Effector CD8-positive, alpha-beta T cell (primary cell): ENCODE measurements at regions not wholly inside any gene's neighbourhood (a gene's known extent, or its start where the extent isn't known, plus 50 kb on each side); places are given as distances from the start of the nearest gene placed in this dataset.
"Not testable (repeated sequence)": the region's sequence is repeated elsewhere in the genome, so short reads cannot be mapped to it uniquely, and the experiment has no call there.

Experiments used
- DNase-seq: peaks from one replicate; lab custom pipeline; 2025; lab: John Stamatoyannopoulos, UW

- DNase-seq = no peak
Measured at GRCh38 chr7:79552463-79552862, 99.0 kb upstream of the MAGI2 start.

- no peak for DNase-seq
Measured at GRCh38 chr7:79548727-79549126, 95.3 kb upstream of the MAGI2 start.

- DNase-seq = no peak
Measured at GRCh38 chr7:79547132-79547531, 93.7 kb upstream of the MAGI2 start.

GRCh38 chr7:79540592-79540991 is 87.1 kb upstream of the MAGI2 start:
- DNase-seq = no peak

- no peak for DNase-seq
Measured at GRCh38 chr7:79534128-79534527, 80.7 kb upstream of the MAGI2 start.

GRCh38 chr7:79531905-79532664 is 78.6 kb upstream of the MAGI2 start:
- no peak for DNase-seq

- DNase-seq = no peak
Measured at GRCh38 chr7:79531116-79531515, 77.6 kb upstream of the MAGI2 start.

- DNase-seq = no peak
Measured at GRCh38 chr7:79529881-79530235, 76.4 kb upstream of the MAGI2 start.

- DNase-seq = no peak
Measured at GRCh38 chr7:79529214-79529880, 75.9 kb upstream of the MAGI2 start.

- DNase-seq = no peak
Measured at GRCh38 chr7:79528421-79528820, 75.0 kb upstream of the MAGI2 start.

- DNase-seq = no peak
Measured at GRCh38 chr7:79524048-79524447, 70.6 kb upstream of the MAGI2 start.

GRCh38 chr7:79523436-79523835 is 70.0 kb upstream of the MAGI2 start:
- no peak for DNase-seq

GRCh38 chr7:79520543-79520942 is 67.1 kb upstream of the MAGI2 start:
- DNase-seq = no peak

- no peak for DNase-seq
Measured at GRCh38 chr7:79515358-79515757, 61.9 kb upstream of the MAGI2 start.

GRCh38 chr7:79513261-79513660 is 59.8 kb upstream of the MAGI2 start:
- no peak for DNase-seq

GRCh38 chr7:79512261-79512660 is 58.8 kb upstream of the MAGI2 start:
- DNase-seq = no peak

GRCh38 chr7:79511056-79511455 is 57.6 kb upstream of the MAGI2 start:
- not testable (repeated sequence) for DNase-seq

GRCh38 chr7:79507131-79507530 is 53.7 kb upstream of the MAGI2 start:
- DNase-seq = no peak

- no peak for DNase-seq
Measured at GRCh38 chr7:79506481-79506880, 53.0 kb upstream of the MAGI2 start.

GRCh38 chr7:79504607-79505389 is 51.3 kb upstream of the MAGI2 start:
- no peak for DNase-seq
